Heart right ventricle (tissue), 16 donors: ENCODE measurements at regions not wholly inside any gene's neighbourhood (a gene's known extent, or its start where the extent isn't known, plus 50 kb on each side); places are given as distances from the start of the nearest gene placed in this dataset.
A peak's percentile ranks its signal among the peaks of the same experiment; 100 is the strongest.

Experiments
- ATAC-seq, 8 donors: fragments of 200-7000 bp; cut with Tn5 transposase; one replicate each; pipeline ENCODE4 v1.9.1; 2020; ENCODE audit warnings: mild to moderate bottlenecking in 8 of 8, moderate library complexity in 8 of 8, moderate number of reproducible peaks in 1 of 8
- DNase-seq, 2 donors: peaks; one replicate each; pipeline ENCODE4 v3.0.0-alpha.2; 2020
- H3K27ac ChIP-seq, 10 donors: fragments of 200-600 bp; sonication (generic) in 2 of 10; one replicate each; pipeline versions ENCODE4 v1.5.0 to v1.8.0; 2020 to 2022; ENCODE audit warnings: mild to moderate bottlenecking in 3 of 10
- H3K27me3 ChIP-seq, 7 donors: fragments of 200-600 bp; one replicate each; pipeline ENCODE4 v1.8.0; 2021 to 2022; ENCODE audit warnings: mild to moderate bottlenecking in 2 of 7
- H3K36me3 ChIP-seq, 9 donors: fragments of 200-600 bp; sonication (generic) in 1 of 9; one replicate each; pipeline versions ENCODE4 v1.5.0 to v1.8.0; 2020 to 2022; ENCODE audit warnings: mild to moderate bottlenecking in 2 of 9
- H3K4me1 ChIP-seq, 9 donors: fragments of 200-600 bp; sonication (generic) in 1 of 9; one replicate each; pipeline versions ENCODE4 v1.5.0 to v1.8.0; 2020 to 2022; ENCODE audit warnings: mild to moderate bottlenecking in 4 of 9
- H3K4me3 ChIP-seq, 10 donors: fragments of 200-600 bp; sonication (generic) in 2 of 10; one replicate each; pipeline versions ENCODE4 v1.5.0 to v1.8.0; 2020 to 2022; ENCODE audit warnings: mild to moderate bottlenecking in 7 of 10, moderate library complexity in 2 of 10
- H3K9me3 ChIP-seq, 11 donors: fragments of 200-600 bp in 10 of 11; sonication (generic) in 2 of 11; one replicate each; pipeline versions ENCODE4 v1.5.0 to v1.8.0; 2013 to 2022; ENCODE audit warnings: mild to moderate bottlenecking in 2 of 11, control low read depth in 1 of 11, moderate library complexity in 1 of 11
- CTCF ChIP-seq, 9 donors: fragments of 200-600 bp; sonication (generic) in 2 of 9; IDR thresholded peaks; one replicate each; pipeline versions ENCODE4 v1.5.0 to v1.8.0; 2021 to 2022; ENCODE audit warnings: antibody characterized with exemption in 9 of 9, mild to moderate bottlenecking in 5 of 9, moderate library complexity in 1 of 9
- WGBS, 2 donors: extraction: QIAGEN DNeasy Blood & Tissue Kit; methylation state at CpG; one replicate each; pipeline ENCODE4 v1.1.7; 2013; ENCODE audit warnings: inconsistent platforms in 1 of 2; 5-methylcytosine and 5-hydroxymethylcytosine counted together
- intact Hi-C, 10 donors: fragments of 100-400 bp; cut with DNase I; formaldehyde crosslinking; loops; one replicate each; pipeline versions ENCODE4 v1.11.1 to v1.14.2; 2022
- donor health status: Arrhythmogenic right ventricular cardiomyopathy.
- donor health status: ischemic (EF 13 %, LVEDD 7.1; RV severe dilation, severe dysfunction).
- donor health status: healthy with polysubstance abuse.
- donor health status: DM: no; HTN: yes; CAD: no.
- donor health status: DM: no; HTN: no; CAD: no.
- donor health status: ischemic (EF 25% LVEDD 6.9; RV normal size, moderate dysfunction).
- donor health status: ischemic (EF 25% LVEDD 5.7; RV mildly dilated, moderate dysfunction).
- donor health status: healthy.
- donor health status: DM: yes; HTN: yes; CAD: no.
- donor health status: Ischemic cardiomyopathy.
- donor health status: ischemic (EF 35%, LVEDD 5.7; RV mildly dilated, moderate dysfunction).
- donor health status: nonischemic (EF 11% LVEDD 7.7; RV severe dilation, severe dysfunction).
- donor health status: DM: yes; HTN: yes; CAD: no.
- donor health status: PGD.
- donor health status: ischemic (EF 29% LVEDD 5.4; RV normal size, mild dysfunction).
- donor health status: nonischemic (EF 23%, LVEDD 6.1; RV moderate dilation, normal function).

GRCh38 chr21:26769613-26770188, 75.5 kb downstream of the ADAMTS1 start:
- WGBS, 2 donors: 28 to 31% methylated on average over 6 of the region's 6 CpGs
- ATAC-seq: peak in 3 of 8 donors; percentile 39 to 59 (median 49)
- peak; percentile 38 to 80 (median 71) for TF ChIP-seq CTCF (IDR thresholded peaks at IDR 0.05)

GRCh38 chr21:26766826-26767325, 78.3 kb downstream of the ADAMTS1 start:
- intact Hi-C loops: loop anchor here in 4 of 10 donors (5.0 to 10.0 kb wide), 4 partner anchors 75 to 935 kb away; partner anchors contain the start of gene ADAMTS1 (in 2 of the 4)
- WGBS, 2 donors: 86 to 90% methylated on average over 6 of the region's 6 CpGs
- no peak for TF ChIP-seq CTCF (IDR thresholded peaks at IDR 0.05)

More at GRCh38 chr21:26769613-26770188, 75.5 kb downstream of the ADAMTS1 start:
- Histone ChIP-seq H3K4me1 (peaks cover 0 to 3% (median 0%) of the 10 kb centered on the region in 9 donors), H3K9me3 (no peaks in the 10 kb centered on the region), H3K27me3 (no peaks in the 10 kb centered on the region), H3K4me3 (no peak overlapping the region), H3K27ac (no peak overlapping the region), H3K36me3 (no peaks in the 10 kb centered on the region)
- intact Hi-C loops: loop anchor here (1.0 to 10.0 kb wide), 10 partner anchors 63 to 933 kb away; partner anchors contain the start of gene ADAMTS1 (in 4 of the 10)
- DNase-seq: peak in 1 of 2 donors; percentile 45

GRCh38 chr21:26761174-26761915, 83.9 kb downstream of the ADAMTS1 start:
- intact Hi-C loops: loop anchor here in 1 of 10 donors (10.0 kb wide), 1 partner anchor 83 kb away; the partner anchor contains the start of gene ADAMTS1
- Histone ChIP-seq H3K4me1 (no peaks in the 10 kb centered on the region), H3K9me3 (no peaks in the 10 kb centered on the region), H3K4me3 (no peak overlapping the region), H3K27me3 (no peaks in the 10 kb centered on the region), H3K36me3 (no peaks in the 10 kb centered on the region), H3K27ac (no peak overlapping the region)
- no peak for DNase-seq
- WGBS, 2 donors: 85 to 93% methylated on average over 8 of the region's 8 CpGs
- TF ChIP-seq CTCF (IDR thresholded peaks at IDR 0.05): no peak
- ATAC-seq: no peak

More at GRCh38 chr21:26766826-26767325, 78.3 kb downstream of the ADAMTS1 start:
- peaks cover 0 to 3% (median 0%) of the 10 kb centered on the region in 9 donors for H3K4me1 ChIP-seq
- H3K4me3 ChIP-seq: no peak overlapping the region
- no peaks in the 10 kb centered on the region for H3K36me3 ChIP-seq
- H3K27ac ChIP-seq: no peak overlapping the region
- H3K27me3 ChIP-seq: no peaks in the 10 kb centered on the region
- DNase-seq: no peak
- no peak for ATAC-seq
- H3K9me3 ChIP-seq: no peaks in the 10 kb centered on the region

GRCh38 chr21:26759731-26760130, 85.5 kb downstream of the ADAMTS1 start:
- H3K36me3 ChIP-seq: no peaks in the 10 kb centered on the region
- no peak for ATAC-seq
- no peaks in the 10 kb centered on the region for H3K9me3 ChIP-seq
- H3K4me3 ChIP-seq: no peak overlapping the region
- H3K4me1 ChIP-seq: no peaks in the 10 kb centered on the region
- DNase-seq: no peak
- WGBS, 2 donors: 73 to 85% methylated on average over 2 of the region's 2 CpGs
- intact Hi-C loops: loop anchor here in 1 of 10 donors (10.0 kb wide), 1 partner anchor 85 kb away; the partner anchor contains the start of gene ADAMTS1
- no peaks in the 10 kb centered on the region for H3K27me3 ChIP-seq
- H3K27ac ChIP-seq: no peak overlapping the region
- no peak for TF ChIP-seq CTCF (IDR thresholded peaks at IDR 0.05)
